ENCODE measurements at regions not wholly inside any gene's neighbourhood (a gene's known extent, or its start where the extent isn't known, plus 50 kb on each side); places are given as distances from the start of the nearest gene placed in this dataset.

- TF ChIP-seq, protein P1, sequence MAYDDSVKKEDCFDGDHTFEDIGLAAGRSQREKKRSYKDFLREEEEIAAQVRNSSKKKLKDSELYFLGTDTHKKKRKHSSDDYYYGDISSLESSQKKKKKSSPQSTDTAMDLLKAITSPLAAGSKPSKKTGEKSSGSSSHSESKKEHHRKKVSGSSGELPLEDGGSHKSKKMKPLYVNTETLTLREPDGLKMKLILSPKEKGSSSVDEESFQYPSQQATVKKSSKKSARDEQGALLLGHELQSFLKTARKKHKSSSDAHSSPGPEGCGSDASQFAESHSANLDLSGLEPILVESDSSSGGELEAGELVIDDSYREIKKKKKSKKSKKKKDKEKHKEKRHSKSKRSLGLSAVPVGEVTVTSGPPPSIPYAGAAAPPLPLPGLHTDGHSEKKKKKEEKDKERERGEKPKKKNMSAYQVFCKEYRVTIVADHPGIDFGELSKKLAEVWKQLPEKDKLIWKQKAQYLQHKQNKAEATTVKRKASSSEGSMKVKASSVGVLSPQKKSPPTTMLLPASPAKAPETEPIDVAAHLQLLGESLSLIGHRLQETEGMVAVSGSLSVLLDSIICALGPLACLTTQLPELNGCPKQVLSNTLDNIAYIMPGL (CRISPR knock-in tag; IDR thresholded peaks at IDR 0.05) = peak; percentile 66; the same call in 1 of the 2 replicates
- TF ChIP-seq ESRRA (CRISPR knock-in tag; IDR thresholded peaks at IDR 0.05; ENCODE audit: borderline replicate concordance) = no peak
- TF ChIP-seq, protein P2, sequence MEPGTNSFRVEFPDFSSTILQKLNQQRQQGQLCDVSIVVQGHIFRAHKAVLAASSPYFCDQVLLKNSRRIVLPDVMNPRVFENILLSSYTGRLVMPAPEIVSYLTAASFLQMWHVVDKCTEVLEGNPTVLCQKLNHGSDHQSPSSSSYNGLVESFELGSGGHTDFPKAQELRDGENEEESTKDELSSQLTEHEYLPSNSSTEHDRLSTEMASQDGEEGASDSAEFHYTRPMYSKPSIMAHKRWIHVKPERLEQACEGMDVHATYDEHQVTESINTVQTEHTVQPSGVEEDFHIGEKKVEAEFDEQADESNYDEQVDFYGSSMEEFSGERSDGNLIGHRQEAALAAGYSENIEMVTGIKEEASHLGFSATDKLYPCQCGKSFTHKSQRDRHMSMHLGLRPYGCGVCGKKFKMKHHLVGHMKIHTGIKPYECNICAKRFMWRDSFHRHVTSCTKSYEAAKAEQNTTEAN (CRISPR knock-in tag; IDR thresholded peaks at IDR 0.05) = 0 out of 2 replicates have a peak, but pooled peaks have one; percentile 24
- TF ChIP-seq RELA (CRISPR knock-in tag; IDR thresholded peaks at IDR 0.05; ENCODE audit: borderline replicate concordance) = 0 out of 2 replicates have a peak, but pooled peaks have one; percentile 2
- 0 out of 2 replicates have a peak, but pooled peaks have one; percentile 40 for TF ChIP-seq JUN (CRISPR knock-in tag; IDR thresholded peaks at IDR 0.05)
- TF ChIP-seq ATF6 (CRISPR knock-in tag; IDR thresholded peaks at IDR 0.05) = no peak
- 0 out of 2 replicates have a peak, but pooled peaks have one; percentile 24 for TF ChIP-seq CREM (CRISPR knock-in tag; IDR thresholded peaks at IDR 0.05)
- TF ChIP-seq FOXP1 (CRISPR knock-in tag; IDR thresholded peaks at IDR 0.05; ENCODE audit: borderline replicate concordance) = peak; percentile 77
- TF ChIP-seq FOXK1 (CRISPR knock-in tag; IDR thresholded peaks at IDR 0.05) = peak; percentile 17; the same call in 1 of the 2 replicates
- 0 out of 2 replicates have a peak, but pooled peaks have one; percentile 62 for TF ChIP-seq PRRX2 (CRISPR knock-in tag; IDR thresholded peaks at IDR 0.05)
- TF ChIP-seq NFE2L1 (CRISPR knock-in tag; IDR thresholded peaks at IDR 0.05) = 0 out of 2 replicates have a peak, but pooled peaks have one; percentile 7
- CTCF ChIA-PET = interaction anchor here (0.6 to 3.4 kb wide), 19 partner anchors 8 to 437 kb away, joined by 3 to 19 read pairs (median 5); no protein-coding TSS in a partner anchor
Measured at GRCh38 chr13:94967183-94968039, 255.1 kb upstream of the SOX21 start.

GRCh38 chr13:94966422-94966955 is 254.1 kb upstream of the SOX21 start:
- POLR2A ChIA-PET = interaction anchor here (1.0 to 2.2 kb wide), 2 partner anchors 37 to 259 kb away, joined by 3 to 5 read pairs; no protein-coding TSS in a partner anchor
- Mint-ChIP-seq H3K4me3 (peak overlapping the region; percentile 71), H3K27me3 (ENCODE audit: low read depth) (peaks cover 16% of the 10 kb centered on the region), H3K9me3 (peaks cover 12% of the 10 kb centered on the region), H3K4me1 (peaks cover 41% of the 10 kb centered on the region), H3K27ac (no peak overlapping the region), H3K36me3 (no peaks in the 10 kb centered on the region)
- DNase-seq (ENCODE audit: low spot score) = no peak
- CTCF ChIA-PET = interaction anchor here (1.2 to 3.4 kb wide), 5 partner anchors 16 to 438 kb away, joined by 3 to 19 read pairs (median 6); no protein-coding TSS in a partner anchor
- TF ChIP-seq KAT7 (CRISPR knock-in tag; IDR thresholded peaks at IDR 0.05; ENCODE audit: borderline replicate concordance) (no peak), NFE2L1 (CRISPR knock-in tag; IDR thresholded peaks at IDR 0.05) (no peak)
- no peak for ATAC-seq

More at GRCh38 chr13:94967183-94968039, 255.1 kb upstream of the SOX21 start:
- Mint-ChIP-seq H3K4me1 (peaks cover 51% of the 10 kb centered on the region), H3K9me3 (peaks cover 5% of the 10 kb centered on the region; the same call in 1 of the 2 replicates), H3K4me3 (peak overlapping the region; percentile 87), H3K36me3 (no peaks in the 10 kb centered on the region), H3K27me3 (ENCODE audit: low read depth) (peaks cover 16% of the 10 kb centered on the region), H3K27ac (no peak overlapping the region)
- ATAC-seq = peak; percentile 68
- DNase-seq (ENCODE audit: low spot score) = peak; percentile 57
- POLR2A ChIA-PET = interaction anchor here (0.6 to 2.2 kb wide), 8 partner anchors 36 to 308 kb away, joined by 3 to 6 read pairs (median 4); no protein-coding TSS in a partner anchor

GRCh38 chr13:94959626-94960025 is 247.3 kb upstream of the SOX21 start:
- POLR2A ChIA-PET = no interaction called here
- H3K4me1 Mint-ChIP-seq = no peaks in the 10 kb centered on the region
- H3K27ac Mint-ChIP-seq = no peak overlapping the region
- TF ChIP-seq, protein P3, sequence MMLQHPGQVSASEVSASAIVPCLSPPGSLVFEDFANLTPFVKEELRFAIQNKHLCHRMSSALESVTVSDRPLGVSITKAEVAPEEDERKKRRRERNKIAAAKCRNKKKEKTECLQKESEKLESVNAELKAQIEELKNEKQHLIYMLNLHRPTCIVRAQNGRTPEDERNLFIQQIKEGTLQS (CRISPR knock-in tag; conservative IDR thresholded peaks at IDR 0.05) = no peak
- TF ChIP-seq FOXP1 (CRISPR knock-in tag; IDR thresholded peaks at IDR 0.05; ENCODE audit: borderline replicate concordance) (no peak), HMGA2 (CRISPR knock-in tag; IDR thresholded peaks at IDR 0.05) (no peak), GTF2I (CRISPR knock-in tag; conservative IDR thresholded peaks at IDR 0.05) (no peak), CREM (CRISPR knock-in tag; IDR thresholded peaks at IDR 0.05) (no peak), RORB (CRISPR knock-in tag; IDR thresholded peaks at IDR 0.05) (no peak), TCF7 (CRISPR knock-in tag; IDR thresholded peaks at IDR 0.05; ENCODE audit: low read depth) (no peak), ZNF121 (CRISPR knock-in tag; IDR thresholded peaks at IDR 0.05) (no peak), ZNF532 (CRISPR knock-in tag; IDR thresholded peaks at IDR 0.05; ENCODE audit: borderline replicate concordance) (no peak)

More at GRCh38 chr13:94959626-94960025, 247.3 kb upstream of the SOX21 start:
- CTCF ChIA-PET = interaction anchor here (1.6 kb wide), 1 partner anchor 9 kb away, joined by 4 read pairs; no protein-coding TSS in a partner anchor
- peaks cover 14% of the 10 kb centered on the region for H3K9me3 Mint-ChIP-seq
- no peak overlapping the region for H3K4me3 Mint-ChIP-seq
- DNase-seq (ENCODE audit: low spot score) = no peak
- H3K36me3 Mint-ChIP-seq = no peaks in the 10 kb centered on the region
- ATAC-seq = no peak
- H3K27me3 Mint-ChIP-seq (ENCODE audit: low read depth) = no peaks in the 10 kb centered on the region; the same call in 1 of the 2 replicates
